GM12878 (cell line): ENCODE measurements at regions not wholly inside any gene's neighbourhood (a gene's known extent, or its start where the extent isn't known, plus 50 kb on each side); places are given as distances from the start of the nearest gene placed in this dataset.

Source experiments
- ATAC-seq: fragments of 200-7000 bp; cut with Tn5 transposase; 3 replicates; pipeline ENCODE4 v1.9.1; 2020; ENCODE audit warnings: mild to moderate bottlenecking, moderate library complexity
- BruUV-seq: library from RNA; stranded (reverse); fragments of 400-500 nt; replicated peaks from 2 replicates; lab custom pipeline; 2021; lab: Mats Ljungman, UMichigan
- CTCF ChIA-PET: fragments of 300-600 bp; sonication (Branson Sonifier 250); formaldehyde crosslinking; extraction: SDS; loops from one replicate; lab custom pipeline; 2021; ENCODE audit warnings: inconsistent platforms; lab: Yijun Ruan, JAX
- POLR2A ChIA-PET: fragments of 350-600 bp; formaldehyde crosslinking; extraction: SDS; loops from one replicate; lab custom pipeline; 2021; ENCODE audit warnings: inconsistent platforms; lab: Charles Lee
- RAD21 ChIA-PET: fragments of 300-600 bp; sonication (Branson Sonifier 250); formaldehyde crosslinking; loops from one replicate; lab custom pipeline; 2023; ENCODE audit warnings: antibody characterized with exemption; ENCODE audit not compliant: unreplicated experiment; lab: Charles Lee
- SMC1A ChIA-PET: fragments of 300-600 bp; sonication (Branson Sonifier 250); formaldehyde crosslinking; loops from one replicate; lab custom pipeline; 2023; ENCODE audit not compliant: unreplicated experiment, uncharacterized antibody; lab: Charles Lee
- DNase-seq: peaks from one replicate; pipeline ENCODE4 v3.0.0-alpha.2; 2011; ENCODE audit warnings: low read depth, low spot score
- FAIRE-seq: peaks from 3 replicates; lab custom pipeline; 2011; peaks lifted over from hg19 to GRCh38; lab: Jason Lieb, UNC
- H2AFZ ChIP-seq: 2 replicates; pipeline ENCODE4 v1.6.0; 2011; ENCODE audit warnings: low read depth, low read length, control low read depth; ENCODE audit not compliant: control insufficient read depth
- H3K27ac ChIP-seq: 2 replicates; pipeline ENCODE4 v1.5.1; 2011; ENCODE audit warnings: control low read depth; ENCODE audit not compliant: control insufficient read depth, insufficient read depth
- H3K27me3 ChIP-seq, 2 experiments: replicated peaks in 1 of 2; 2 replicates each; pipeline versions ENCODE4 v1.6.0 to v1.6.1; 2011; ENCODE audit warnings: low read length in 1 of 2; ENCODE audit not compliant: control insufficient read depth in 2 of 2, insufficient read depth in 2 of 2
- H3K36me3 ChIP-seq, 2 experiments: 2 replicates each; pipeline ENCODE4 v1.5.1; 2011; ENCODE audit warnings: low read length in 1 of 2; ENCODE audit not compliant: control insufficient read depth in 2 of 2, insufficient read depth in 2 of 2
- H3K4me1 ChIP-seq: 2 replicates; pipeline ENCODE4 v1.6.1; 2011; ENCODE audit warnings: mild to moderate bottlenecking, low read length, moderate library complexity, mixed read lengths; ENCODE audit not compliant: control insufficient read depth, insufficient read depth
- H3K4me2 ChIP-seq: 2 replicates; pipeline ENCODE4 v1.6.0; 2011; ENCODE audit warnings: control low read depth; ENCODE audit not compliant: control insufficient read depth, insufficient read depth
- H3K4me3 ChIP-seq: fragments of 200-600 bp; sonication (generic); 2 replicates; pipeline ENCODE4 v1.5.1; 2016
- H3K79me2 ChIP-seq: 2 replicates; pipeline ENCODE4 v1.6.0; 2011; ENCODE audit warnings: low read length; ENCODE audit not compliant: control insufficient read depth, insufficient read depth
- H3K9ac ChIP-seq: 2 replicates; pipeline ENCODE4 v1.8.0; 2011; ENCODE audit warnings: low read length, control low read depth, mixed read lengths; ENCODE audit not compliant: control insufficient read depth, insufficient read depth
- H3K9me3 ChIP-seq: replicated peaks from 3 replicates; pipeline ENCODE4 v1.5.1; 2011; ENCODE audit warnings: mild to moderate bottlenecking, low read length; ENCODE audit not compliant: control insufficient read depth, insufficient read depth
- H4K20me1 ChIP-seq: 2 replicates; pipeline ENCODE4 v1.6.0; 2011; ENCODE audit not compliant: control insufficient read depth, insufficient read depth
- ATF7 ChIP-seq: fragments of 450-650 bp; IDR thresholded peaks from 2 replicates; pipeline ENCODE4 v1.6.1; 2016; ENCODE audit warnings: low read depth, mild to moderate bottlenecking
- CREB1 ChIP-seq: IDR thresholded peaks from 2 replicates; pipeline ENCODE4 v1.6.1; 2012; ENCODE audit warnings: low read depth, mild to moderate bottlenecking, inconsistent platforms
- E2F8 ChIP-seq: fragments of 450-650 bp; IDR thresholded peaks from 2 replicates; pipeline ENCODE4 v1.6.1; 2018; ENCODE audit warnings: mild to moderate bottlenecking, low read depth, moderate library complexity; ENCODE audit not compliant: partially characterized antibody
- EP300 ChIP-seq, 2 experiments: fragments of 150-350 bp in 1 of 2; IDR thresholded peaks; 2 replicates each; pipeline ENCODE4 v1.6.1; 2011 to 2012; ENCODE audit warnings: low read depth in 2 of 2, low read length in 2 of 2, borderline replicate concordance in 1 of 2, improper control_type of control experiment in 1 of 2, inconsistent platforms in 1 of 2; ENCODE audit not compliant: control insufficient read depth in 1 of 2
- IKZF2 ChIP-seq, 2 experiments: fragments of 450-650 bp; IDR thresholded peaks; 2 replicates each; pipeline ENCODE4 v1.6.1; 2017; ENCODE audit warnings: mild to moderate bottlenecking in 2 of 2, moderate library complexity in 2 of 2
- RELB ChIP-seq: fragments of 450-650 bp; IDR thresholded peaks from 2 replicates; pipeline ENCODE4 v1.6.1; 2017; ENCODE audit warnings: low read depth, mild to moderate bottlenecking, moderate library complexity
- STAT3 ChIP-seq: IDR thresholded peaks from 2 replicates; pipeline ENCODE4 v1.6.1; 2011; ENCODE audit warnings: low read depth, low read length, improper control_type of control experiment
- TARDBP ChIP-seq: IDR thresholded peaks from 2 replicates; pipeline ENCODE4 v1.6.1; 2016; ENCODE audit warnings: borderline replicate concordance
- USF2 ChIP-seq: IDR thresholded peaks from 2 replicates; pipeline ENCODE4 v1.6.1; 2011; ENCODE audit warnings: low read depth, low read length, improper control_type of control experiment, borderline replicate concordance
- ZBED1 ChIP-seq: IDR thresholded peaks from 2 replicates; pipeline ENCODE4 v1.6.1; 2016; ENCODE audit warnings: borderline replicate concordance
- in situ Hi-C: fragments of 300-500 bp; cut with MboI; formaldehyde crosslinking; loops from 9 replicates; pipeline ENCODE4 v1.14.3; 2018; ENCODE audit warnings: mixed read lengths
- intact Hi-C: fragments of 100-400 bp; cut with micrococcal nuclease; formaldehyde crosslinking; loops from one replicate; pipeline ENCODE4 v1.14.2; 2022; ENCODE audit not compliant: unreplicated experiment
- TF ChIP-seq, protein P1 (sequence below): fragments of 450-650 bp; formaldehyde crosslinking; IDR thresholded peaks from 2 replicates; pipeline ENCODE4 v1.4.0; 2020; ENCODE audit warnings: mild to moderate bottlenecking, moderate library complexity

DNA sequence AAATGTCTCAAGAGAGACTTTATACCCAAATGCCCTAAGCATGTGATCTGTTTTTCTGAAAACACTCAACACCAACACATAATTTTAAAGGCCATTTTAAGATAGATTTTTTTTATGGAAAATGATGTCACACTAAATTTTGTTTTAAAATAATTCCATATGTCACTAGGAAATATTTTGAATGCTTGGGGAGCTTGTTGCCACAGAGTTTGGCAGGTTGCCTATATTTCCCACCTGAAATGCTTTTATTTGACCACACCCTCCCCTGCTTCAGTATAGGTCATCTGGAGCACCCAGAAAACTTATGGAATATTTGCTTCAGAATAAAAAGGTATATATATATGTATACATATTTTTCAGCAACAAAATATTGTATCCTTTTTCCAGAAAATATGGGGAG lies 180.0 kb upstream of the ANK3 start (continued):
- TF ChIP-seq USF2 (no peak), TARDBP (no peak), RELB (no peak), IKZF2 (IDR thresholded peaks at IDR 0.05) (no peak), STAT3 (no peak), CREB1 (no peak), ZBED1 (no peak), EP300 (IDR thresholded peaks at IDR 0.05; ENCODE audit: borderline replicate concordance in 1 of 2, control insufficient read depth in 1 of 2, low read depth in 2 of 2, low read length in 2 of 2) (no peak)
- TF ChIP-seq, all 136 proteins: peak for 0

DNA sequence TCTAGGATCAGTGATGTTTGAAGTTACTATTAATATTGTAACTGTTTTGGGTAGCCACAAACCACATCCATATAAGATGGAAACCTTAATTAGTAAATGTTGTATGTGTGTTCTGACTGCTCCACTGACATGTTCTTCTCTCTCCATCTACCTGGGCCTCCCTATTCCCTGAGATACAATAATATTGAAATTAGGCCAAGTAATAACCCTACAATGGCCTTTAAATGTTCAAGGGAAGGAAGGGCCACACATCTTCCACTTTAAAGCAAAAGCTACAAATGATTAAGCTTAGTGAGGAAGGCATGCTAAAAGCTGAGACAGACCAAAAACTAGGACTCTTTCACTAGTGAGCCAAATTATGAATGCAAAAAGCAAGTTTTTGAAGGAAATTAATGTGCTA lies 176.4 kb upstream of the ANK3 start:
- Histone ChIP-seq H3K27ac (no peak overlapping the region), H3K36me3 (no peaks in the 10 kb centered on the region), H3K27me3 (no peaks in the 10 kb centered on the region), H3K4me2 (no peak overlapping the region), H3K9me3 (no peaks in the 10 kb centered on the region), H3K4me1 (no peaks in the 10 kb centered on the region), H3K4me3 (no peak overlapping the region), H2AFZ (no peak overlapping the region), H3K79me2 (no peaks in the 10 kb centered on the region), H4K20me1 (no peaks in the 10 kb centered on the region), H3K9ac (no peak overlapping the region)
- in situ Hi-C loops: no loop called here
- intact Hi-C loops: no loop called here
- no peak for ATAC-seq
- SMC1A ChIA-PET: no interaction called here
- FAIRE-seq: no peak
- no peak for DNase-seq
- no TSS peak for BruUV-seq
- POLR2A ChIA-PET: no interaction called here
- RAD21 ChIA-PET: no interaction called here
- CTCF ChIA-PET: no interaction called here
- TF ChIP-seq RELB: no peak
- TF ChIP-seq ATF7: no peak
- no peak for TF ChIP-seq E2F8
- TF ChIP-seq, protein P1, sequence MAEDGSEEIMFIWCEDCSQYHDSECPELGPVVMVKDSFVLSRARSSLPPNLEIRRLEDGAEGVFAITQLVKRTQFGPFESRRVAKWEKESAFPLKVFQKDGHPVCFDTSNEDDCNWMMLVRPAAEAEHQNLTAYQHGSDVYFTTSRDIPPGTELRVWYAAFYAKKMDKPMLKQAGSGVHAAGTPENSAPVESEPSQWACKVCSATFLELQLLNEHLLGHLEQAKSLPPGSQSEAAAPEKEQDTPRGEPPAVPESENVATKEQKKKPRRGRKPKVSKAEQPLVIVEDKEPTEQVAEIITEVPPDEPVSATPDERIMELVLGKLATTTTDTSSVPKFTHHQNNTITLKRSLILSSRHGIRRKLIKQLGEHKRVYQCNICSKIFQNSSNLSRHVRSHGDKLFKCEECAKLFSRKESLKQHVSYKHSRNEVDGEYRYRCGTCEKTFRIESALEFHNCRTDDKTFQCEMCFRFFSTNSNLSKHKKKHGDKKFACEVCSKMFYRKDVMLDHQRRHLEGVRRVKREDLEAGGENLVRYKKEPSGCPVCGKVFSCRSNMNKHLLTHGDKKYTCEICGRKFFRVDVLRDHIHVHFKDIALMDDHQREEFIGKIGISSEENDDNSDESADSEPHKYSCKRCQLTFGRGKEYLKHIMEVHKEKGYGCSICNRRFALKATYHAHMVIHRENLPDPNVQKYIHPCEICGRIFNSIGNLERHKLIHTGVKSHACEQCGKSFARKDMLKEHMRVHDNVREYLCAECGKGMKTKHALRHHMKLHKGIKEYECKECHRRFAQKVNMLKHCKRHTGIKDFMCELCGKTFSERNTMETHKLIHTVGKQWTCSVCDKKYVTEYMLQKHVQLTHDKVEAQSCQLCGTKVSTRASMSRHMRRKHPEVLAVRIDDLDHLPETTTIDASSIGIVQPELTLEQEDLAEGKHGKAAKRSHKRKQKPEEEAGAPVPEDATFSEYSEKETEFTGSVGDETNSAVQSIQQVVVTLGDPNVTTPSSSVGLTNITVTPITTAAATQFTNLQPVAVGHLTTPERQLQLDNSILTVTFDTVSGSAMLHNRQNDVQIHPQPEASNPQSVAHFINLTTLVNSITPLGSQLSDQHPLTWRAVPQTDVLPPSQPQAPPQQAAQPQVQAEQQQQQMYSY (CRISPR knock-in tag): no peak
